ENCODE measurements at regions not wholly inside any gene's neighbourhood (a gene's known extent, or its start where the extent isn't known, plus 50 kb on each side); places are given as distances from the start of the nearest gene placed in this dataset.

DNA sequence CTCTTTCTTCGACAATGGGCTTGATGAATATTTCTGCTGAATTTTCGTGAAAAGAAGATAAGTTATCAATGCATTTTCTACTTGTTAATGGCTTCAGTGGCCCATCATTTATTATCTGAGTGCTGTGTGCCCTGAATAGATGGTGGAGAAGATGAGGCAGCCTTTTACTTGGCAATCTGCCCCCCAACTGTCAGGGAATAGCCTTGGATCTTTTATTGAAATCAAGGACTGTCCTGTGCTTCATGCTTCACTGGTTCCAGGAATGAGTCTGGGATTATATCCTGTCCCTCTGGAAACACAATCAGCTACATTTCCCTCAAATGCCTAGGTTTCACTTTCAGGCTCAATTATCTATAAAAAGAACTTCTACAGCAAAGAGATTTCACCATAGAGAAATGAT is 75.9 kb upstream of the NXPH1 start:
- peaks cover 9% of the 10 kb centered on the region for H3K9me3 ChIP-seq (ENCODE audit: control insufficient read depth, low read length)
- no peak overlapping the region for H3K4me3 Mint-ChIP-seq
- peaks cover 13% of the 10 kb centered on the region for H3K27me3 Mint-ChIP-seq (ENCODE audit: insufficient read depth)
- H3K27me3 ChIP-seq (ENCODE audit: control insufficient read depth, insufficient read depth, low read length, poor library complexity, severe bottlenecking), result peaks cover 27% of the 10 kb centered on the region
- DNase-seq, result no peak
- H3K27ac Mint-ChIP-seq, result no peak overlapping the region
- H3K4me1 Mint-ChIP-seq, result peaks cover 18% of the 10 kb centered on the region
- no peak overlapping the region for H3K4me3 ChIP-seq (ENCODE audit: low read length)
- H3K36me3 ChIP-seq (ENCODE audit: control insufficient read depth, insufficient read depth, low read length), result no peaks in the 10 kb centered on the region
- H3K4me1 ChIP-seq (ENCODE audit: control insufficient read depth, insufficient read depth, low read length), result no peaks in the 10 kb centered on the region
- no peaks in the 10 kb centered on the region for H3K36me3 Mint-ChIP-seq (ENCODE audit: low read depth)
- H3K9me3 Mint-ChIP-seq, result peaks cover 6% of the 10 kb centered on the region
- TF ChIP-seq, protein P1, sequence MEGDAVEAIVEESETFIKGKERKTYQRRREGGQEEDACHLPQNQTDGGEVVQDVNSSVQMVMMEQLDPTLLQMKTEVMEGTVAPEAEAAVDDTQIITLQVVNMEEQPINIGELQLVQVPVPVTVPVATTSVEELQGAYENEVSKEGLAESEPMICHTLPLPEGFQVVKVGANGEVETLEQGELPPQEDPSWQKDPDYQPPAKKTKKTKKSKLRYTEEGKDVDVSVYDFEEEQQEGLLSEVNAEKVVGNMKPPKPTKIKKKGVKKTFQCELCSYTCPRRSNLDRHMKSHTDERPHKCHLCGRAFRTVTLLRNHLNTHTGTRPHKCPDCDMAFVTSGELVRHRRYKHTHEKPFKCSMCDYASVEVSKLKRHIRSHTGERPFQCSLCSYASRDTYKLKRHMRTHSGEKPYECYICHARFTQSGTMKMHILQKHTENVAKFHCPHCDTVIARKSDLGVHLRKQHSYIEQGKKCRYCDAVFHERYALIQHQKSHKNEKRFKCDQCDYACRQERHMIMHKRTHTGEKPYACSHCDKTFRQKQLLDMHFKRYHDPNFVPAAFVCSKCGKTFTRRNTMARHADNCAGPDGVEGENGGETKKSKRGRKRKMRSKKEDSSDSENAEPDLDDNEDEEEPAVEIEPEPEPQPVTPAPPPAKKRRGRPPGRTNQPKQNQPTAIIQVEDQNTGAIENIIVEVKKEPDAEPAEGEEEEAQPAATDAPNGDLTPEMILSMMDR (conservative IDR thresholded peaks at IDR 0.05), result no peak
- H3K27ac ChIP-seq (ENCODE audit: low read depth, low read length), result no peak overlapping the region
- WGBS, 2 experiments (ENCODE audit: insufficient coverage in 1 of 2, insufficient read length in 1 of 2), result 84 to 90% methylated on average over 2 of the region's 2 CpGs
- H3K9ac ChIP-seq (ENCODE audit: extremely low read depth, low read length, poor library complexity, severe bottlenecking), result no peak overlapping the region

GRCh38 chr7:8360564-8361153 is 72.8 kb upstream of the NXPH1 start:
- Mint-ChIP-seq H3K4me1 (peaks cover 24% of the 10 kb centered on the region), H3K27ac (no peak overlapping the region), H3K4me3 (no peak overlapping the region), H3K9me3 (peaks cover 2% of the 10 kb centered on the region), H3K27me3 (ENCODE audit: insufficient read depth) (peaks cover 13% of the 10 kb centered on the region), H3K36me3 (ENCODE audit: low read depth) (no peaks in the 10 kb centered on the region)
- 36 to 80% methylated on average over 1 of the region's 1 CpG for WGBS, 2 experiments (ENCODE audit: insufficient coverage in 1 of 2, insufficient read length in 1 of 2)
- no peak overlapping the region for H3K27ac ChIP-seq (ENCODE audit: low read depth, low read length)
- TF ChIP-seq, protein P1 (conservative IDR thresholded peaks at IDR 0.05), result no peak
- DNase-seq, result no peak
- H3K4me3 ChIP-seq (ENCODE audit: low read length), result no peak overlapping the region
- H3K4me1 ChIP-seq (ENCODE audit: control insufficient read depth, insufficient read depth, low read length), result no peaks in the 10 kb centered on the region
- peaks cover 27% of the 10 kb centered on the region for H3K27me3 ChIP-seq (ENCODE audit: control insufficient read depth, insufficient read depth, low read length, poor library complexity, severe bottlenecking)
- H3K9me3 ChIP-seq (ENCODE audit: control insufficient read depth, low read length), result peaks cover 9% of the 10 kb centered on the region
- no peak overlapping the region for H3K9ac ChIP-seq (ENCODE audit: extremely low read depth, low read length, poor library complexity, severe bottlenecking)
- no peaks in the 10 kb centered on the region for H3K36me3 ChIP-seq (ENCODE audit: control insufficient read depth, insufficient read depth, low read length)

DNA sequence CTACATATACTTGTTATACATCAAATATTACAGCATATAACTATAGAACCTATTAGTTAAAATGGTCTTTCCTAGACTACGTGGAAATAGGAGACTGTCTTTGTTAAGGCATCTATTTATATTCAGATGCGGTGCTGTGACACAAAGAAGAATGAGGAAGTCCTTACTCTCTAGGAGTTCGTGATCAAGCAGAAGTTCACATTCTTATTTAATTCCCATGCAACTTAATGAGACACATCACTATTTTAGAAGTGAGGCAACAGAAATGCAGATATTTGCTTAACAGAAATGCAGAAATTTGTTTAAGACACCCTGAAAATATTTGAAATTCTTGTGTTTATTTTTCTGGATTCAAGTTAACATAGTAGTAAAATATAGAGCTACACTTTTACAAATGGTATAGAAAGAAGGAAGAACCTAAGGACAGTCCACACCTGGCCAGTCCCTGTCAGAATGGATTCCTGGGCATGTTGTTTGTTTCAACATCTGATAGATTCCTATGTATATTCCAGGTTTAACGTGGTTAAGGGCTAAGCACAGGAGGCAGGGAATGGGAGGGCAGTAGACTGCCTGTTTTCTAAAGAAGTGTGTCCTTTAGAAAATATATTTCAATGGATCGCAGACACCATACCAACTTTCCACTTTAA is 70.6 kb upstream of the NXPH1 start:
- Mint-ChIP-seq H3K36me3 (ENCODE audit: low read depth) (no peaks in the 10 kb centered on the region), H3K9me3 (peaks cover 2% of the 10 kb centered on the region)
- 20 to 41% methylated on average over 1 to 5 of the region's 5 CpGs for WGBS, 2 experiments (ENCODE audit: insufficient coverage in 1 of 2, insufficient read length in 1 of 2)

More for the DNA sequence above, 70.6 kb upstream of the NXPH1 start:
- peaks cover 4% of the 10 kb centered on the region for H3K27me3 Mint-ChIP-seq (ENCODE audit: insufficient read depth)
- Histone ChIP-seq H3K36me3 (ENCODE audit: control insufficient read depth, insufficient read depth, low read length) (no peaks in the 10 kb centered on the region), H3K4me3 (ENCODE audit: low read length) (no peak overlapping the region), H3K27ac (ENCODE audit: low read depth, low read length) (no peak overlapping the region), H3K9me3 (ENCODE audit: control insufficient read depth, low read length) (peaks cover 9% of the 10 kb centered on the region), H3K27me3 (ENCODE audit: control insufficient read depth, insufficient read depth, low read length, poor library complexity, severe bottlenecking) (peaks cover 5% of the 10 kb centered on the region), H3K9ac (ENCODE audit: extremely low read depth, low read length, poor library complexity, severe bottlenecking) (no peak overlapping the region), H3K4me1 (ENCODE audit: control insufficient read depth, insufficient read depth, low read length) (no peaks in the 10 kb centered on the region)
- no peak overlapping the region for H3K4me3 Mint-ChIP-seq
- DNase-seq, result peak; percentile 46
- TF ChIP-seq, protein P1 (conservative IDR thresholded peaks at IDR 0.05), result no peak
- peaks cover 24% of the 10 kb centered on the region for H3K4me1 Mint-ChIP-seq
- peak overlapping the region; percentile 37 for H3K27ac Mint-ChIP-seq

Data from endodermal cell (in vitro differentiated cells).